ENCODE measurements at regions not wholly inside any gene's neighbourhood (a gene's known extent, or its start where the extent isn't known, plus 50 kb on each side); places are given as distances from the start of the nearest gene placed in this dataset.

- TF ChIP-seq CTCF (conservative IDR thresholded peaks at IDR 0.05; ENCODE audit: low read length): no peak
- TF ChIP-seq EZH2phosphoT487 (IDR thresholded peaks at IDR 0.05; ENCODE audit: borderline replicate concordance): no peak
Measured at GRCh38 chr7:41098402-41098801, 604.5 kb downstream of the INHBA start.
